ENCODE measurements at regions not wholly inside any gene's neighbourhood (a gene's known extent, or its start where the extent isn't known, plus 50 kb on each side); places are given as distances from the start of the nearest gene placed in this dataset.
"Not testable (repeated sequence)": the region's sequence is repeated elsewhere in the genome, so short reads cannot be mapped to it uniquely, and the experiment has no call there.

- DNase-seq (ENCODE audit: low read depth in 2 of 2), result no peak
Observed at GRCh38 chr5:12780536-12780935, 876.3 kb upstream of the CTNND2 start.

GRCh38 chr5:12777342-12777741 is 873.1 kb upstream of the CTNND2 start:
- DNase-seq (ENCODE audit: low read depth in 2 of 2), result no peak

- DNase-seq (ENCODE audit: low read depth in 2 of 2), result no peak
Observed at GRCh38 chr5:12772276-12772675, 868.0 kb upstream of the CTNND2 start.

GRCh38 chr5:12759377-12759776 is 855.1 kb upstream of the CTNND2 start:
- DNase-seq (ENCODE audit: low read depth in 2 of 2), result no peak

GRCh38 chr5:12757035-12757434 is 852.8 kb upstream of the CTNND2 start:
- DNase-seq (ENCODE audit: low read depth in 2 of 2), result no peak

GRCh38 chr5:12745537-12745936 is 841.3 kb upstream of the CTNND2 start:
- no peak for DNase-seq (ENCODE audit: low read depth in 2 of 2)

- no peak for DNase-seq (ENCODE audit: low read depth in 2 of 2)
Observed at GRCh38 chr5:12743582-12743981, 839.3 kb upstream of the CTNND2 start.

GRCh38 chr5:12730354-12730753 is 826.1 kb upstream of the CTNND2 start:
- no peak for DNase-seq (ENCODE audit: low read depth in 2 of 2)

- DNase-seq (ENCODE audit: low read depth in 2 of 2), result no peak
Observed at GRCh38 chr5:12716664-12717063, 812.4 kb upstream of the CTNND2 start.

GRCh38 chr5:12707560-12707959 is 803.3 kb upstream of the CTNND2 start:
- no peak for DNase-seq (ENCODE audit: low read depth in 2 of 2)

GRCh38 chr5:12704955-12705354 is 800.7 kb upstream of the CTNND2 start:
- no peak for DNase-seq (ENCODE audit: low read depth in 2 of 2)

GRCh38 chr5:12703254-12703653 is 799.0 kb upstream of the CTNND2 start:
- no peak for DNase-seq (ENCODE audit: low read depth in 2 of 2)

- no peak for DNase-seq (ENCODE audit: low read depth in 2 of 2)
Observed at GRCh38 chr5:12695651-12696050, 791.4 kb upstream of the CTNND2 start.

- DNase-seq (ENCODE audit: low read depth in 2 of 2), result no peak
Observed at GRCh38 chr5:12691330-12691729, 787.1 kb upstream of the CTNND2 start.

GRCh38 chr5:12690361-12690760 is 786.1 kb upstream of the CTNND2 start:
- DNase-seq (ENCODE audit: low read depth in 2 of 2), result no peak

- no peak for DNase-seq (ENCODE audit: low read depth in 2 of 2)
Observed at GRCh38 chr5:12683249-12683648, 779.0 kb upstream of the CTNND2 start.

GRCh38 chr5:12679731-12680130 is 775.5 kb upstream of the CTNND2 start:
- DNase-seq (ENCODE audit: low read depth in 2 of 2), result no peak

GRCh38 chr5:12675959-12676358 is 771.7 kb upstream of the CTNND2 start:
- DNase-seq (ENCODE audit: low read depth in 2 of 2), result no peak

- DNase-seq (ENCODE audit: low read depth in 2 of 2), result no peak
Observed at GRCh38 chr5:12672141-12672540, 767.9 kb upstream of the CTNND2 start.

- no peak for DNase-seq (ENCODE audit: low read depth in 2 of 2)
Observed at GRCh38 chr5:12669326-12669725, 765.1 kb upstream of the CTNND2 start.

GRCh38 chr5:12668564-12668963 is 764.3 kb upstream of the CTNND2 start:
- DNase-seq (ENCODE audit: low read depth in 2 of 2), result no peak

GRCh38 chr5:12667818-12668217 is 763.6 kb upstream of the CTNND2 start:
- not testable (repeated sequence) for DNase-seq (ENCODE audit: low read depth in 2 of 2)

- not testable (repeated sequence) for DNase-seq (ENCODE audit: low read depth in 2 of 2)
Observed at GRCh38 chr5:12665772-12666171, 761.5 kb upstream of the CTNND2 start.

- no peak for DNase-seq (ENCODE audit: low read depth in 2 of 2)
Observed at GRCh38 chr5:12662545-12663314, 758.5 kb upstream of the CTNND2 start.

Measured in lung microvascular endothelial cell (primary cell).